GM12891 (cell line): ENCODE measurements at regions not wholly inside any gene's neighbourhood (a gene's known extent, or its start where the extent isn't known, plus 50 kb on each side); places are given as distances from the start of the nearest gene placed in this dataset.

Experiments used
- PAX5 ChIP-seq: IDR thresholded peaks from 2 replicates; pipeline ENCODE4 v1.6.1; 2011; ENCODE audit warnings: low read length, moderate library complexity, mild to moderate bottlenecking; ENCODE audit not compliant: insufficient read depth, severe bottlenecking
- POLR2A ChIP-seq: IDR thresholded peaks from 2 replicates; pipeline ENCODE4 v1.6.1; 2011; ENCODE audit warnings: low read depth, low read length, control low read depth
- POLR2AphosphoS5 ChIP-seq: IDR thresholded peaks from 2 replicates; pipeline ENCODE4 v1.6.1; 2011; ENCODE audit warnings: low read depth, low read length, control low read depth
- SPI1 ChIP-seq: IDR thresholded peaks from 2 replicates; pipeline ENCODE4 v1.6.1; 2011; ENCODE audit warnings: low read depth, low read length, control low read depth
- TAF1 ChIP-seq: IDR thresholded peaks from 2 replicates; pipeline ENCODE4 v1.6.1; 2011; ENCODE audit warnings: low read depth, low read length, control low read depth

- TF ChIP-seq SPI1 (no peak), TAF1 (no peak), POLR2AphosphoS5 (no peak), POLR2A (no peak), PAX5 (no peak)
Observed at GRCh38 chr2:59112258-59112657, 871.1 kb upstream of the FANCL start.
